GM19468 (cell line): ENCODE measurements at regions not wholly inside any gene's neighbourhood (a gene's known extent, or its start where the extent isn't known, plus 50 kb on each side); places are given as distances from the start of the nearest gene placed in this dataset.

Experiments
- ATAC-seq: cut with Tn5 transposase; IDR thresholded peaks from one replicate; pipeline ENCODE4 v1.9.1; 2021; ENCODE audit warnings: mild to moderate bottlenecking, moderate library complexity, moderate number of reproducible peaks; ENCODE audit not compliant: unreplicated experiment; ENCODE audit errors: extremely low read depth

DNA sequence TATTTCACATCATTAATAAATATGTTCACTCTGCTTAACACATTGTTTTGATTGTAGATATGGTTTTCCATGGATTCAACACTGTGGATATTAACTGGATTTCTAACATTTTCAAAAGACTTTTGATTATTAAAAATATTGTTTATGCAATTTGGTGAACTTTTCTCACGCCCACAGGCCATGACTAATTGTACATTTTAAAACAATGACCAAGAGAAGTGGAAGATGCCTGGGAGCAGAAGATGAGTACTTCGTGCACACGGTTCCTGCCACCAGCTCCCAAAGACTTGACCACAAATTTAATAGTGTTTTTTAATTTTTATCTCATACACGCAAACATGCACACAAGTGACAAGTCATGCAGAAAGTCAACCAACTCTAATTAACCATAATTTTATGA lies 451.0 kb upstream of the ADARB2 start:
- no peak for ATAC-seq

DNA sequence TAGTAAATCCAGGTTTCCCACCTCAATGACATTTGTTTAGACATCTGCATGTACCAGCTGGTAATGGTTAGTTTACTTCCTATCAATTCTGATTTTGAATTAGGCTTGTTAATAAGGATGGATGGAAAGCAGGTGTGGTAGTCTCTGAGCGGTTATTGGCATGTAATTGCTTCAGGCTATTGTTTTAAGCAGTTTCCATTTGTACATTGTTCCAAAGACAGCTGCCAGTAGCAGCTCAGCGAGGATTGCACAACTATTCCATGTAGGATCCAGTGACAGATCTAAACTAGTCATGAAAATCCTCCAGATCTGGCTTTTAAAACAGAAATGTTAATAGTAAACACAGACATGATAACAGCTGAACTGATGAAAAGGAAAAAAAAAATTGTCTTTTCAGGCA lies 436.0 kb upstream of the ADARB2 start:
- ATAC-seq: no peak

- no peak for ATAC-seq
Observed at GRCh38 chr10:2165771-2166460, 428.6 kb upstream of the ADARB2 start.

- no peak for ATAC-seq
Observed at GRCh38 chr10:2150288-2150687, 413.0 kb upstream of the ADARB2 start.

DNA sequence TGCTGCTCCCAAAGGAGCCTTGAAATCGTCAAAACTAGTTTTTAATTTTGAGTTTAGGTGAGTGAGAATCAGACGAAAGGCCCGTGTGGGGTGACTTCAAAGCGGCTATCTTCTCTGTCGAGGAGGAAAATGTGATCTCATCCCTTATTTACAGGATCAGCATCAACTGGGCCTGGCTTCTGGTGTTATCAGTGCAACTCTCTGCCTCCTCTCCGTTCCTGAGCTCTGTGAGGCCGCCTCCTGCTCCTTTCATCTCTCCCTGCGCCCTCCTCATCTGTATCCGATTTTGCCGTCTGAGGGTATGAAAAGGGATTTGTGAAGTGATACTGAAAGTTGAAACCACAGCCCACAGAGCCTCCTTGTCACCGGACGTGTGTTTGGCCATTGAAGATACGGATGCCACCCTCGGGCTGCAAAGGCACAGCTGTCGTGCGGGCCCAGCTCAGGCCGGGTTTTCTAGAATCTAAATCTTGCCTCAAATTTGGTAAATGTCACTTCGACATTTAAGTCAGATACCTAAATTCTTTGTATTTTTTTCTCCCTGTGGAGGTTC lies 408.7 kb upstream of the ADARB2 start:
- no peak for ATAC-seq

DNA sequence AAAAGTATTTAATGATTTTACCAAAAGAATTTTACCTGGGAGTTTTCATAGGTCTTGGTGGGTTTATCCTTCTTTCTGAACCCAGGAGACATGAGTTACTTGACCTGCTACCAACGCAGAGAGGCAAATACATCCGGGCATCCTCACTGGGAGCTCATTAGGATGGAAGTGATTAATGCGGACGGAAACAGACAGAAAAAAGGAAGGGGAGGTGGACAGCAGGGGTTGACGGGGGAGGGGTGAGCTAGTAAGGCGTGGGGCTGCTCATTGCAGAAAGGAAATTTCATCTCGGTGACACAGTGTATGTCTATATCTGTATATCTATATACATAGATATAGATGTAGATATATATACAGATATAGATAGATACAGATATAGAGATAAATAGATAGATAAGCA lies 408.2 kb upstream of the ADARB2 start:
- ATAC-seq: no peak

GRCh38 chr10:2144584-2144983 lies 407.3 kb upstream of the ADARB2 start:
- ATAC-seq: no peak

- no peak for ATAC-seq
Observed at GRCh38 chr10:2143213-2143835, 406.0 kb upstream of the ADARB2 start.

DNA sequence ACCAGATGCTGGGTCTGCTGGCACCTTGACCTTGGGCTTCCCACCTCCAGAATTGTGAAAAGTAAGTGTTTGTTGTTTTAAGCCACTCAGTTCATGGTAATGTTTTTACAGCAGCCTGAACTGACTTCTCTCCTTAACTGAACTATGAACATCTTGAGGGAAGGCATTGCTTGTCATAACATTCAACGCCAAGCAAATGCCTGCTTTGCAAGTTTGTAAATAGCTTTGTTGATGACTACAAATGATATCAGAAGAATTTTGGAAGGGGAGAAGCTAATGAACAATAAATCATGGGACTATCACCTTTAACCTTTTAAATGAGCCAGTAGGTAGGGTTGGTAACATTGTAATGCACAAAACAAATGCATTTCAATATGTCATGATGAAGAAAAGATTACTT lies 402.4 kb upstream of the ADARB2 start:
- ATAC-seq: no peak

DNA sequence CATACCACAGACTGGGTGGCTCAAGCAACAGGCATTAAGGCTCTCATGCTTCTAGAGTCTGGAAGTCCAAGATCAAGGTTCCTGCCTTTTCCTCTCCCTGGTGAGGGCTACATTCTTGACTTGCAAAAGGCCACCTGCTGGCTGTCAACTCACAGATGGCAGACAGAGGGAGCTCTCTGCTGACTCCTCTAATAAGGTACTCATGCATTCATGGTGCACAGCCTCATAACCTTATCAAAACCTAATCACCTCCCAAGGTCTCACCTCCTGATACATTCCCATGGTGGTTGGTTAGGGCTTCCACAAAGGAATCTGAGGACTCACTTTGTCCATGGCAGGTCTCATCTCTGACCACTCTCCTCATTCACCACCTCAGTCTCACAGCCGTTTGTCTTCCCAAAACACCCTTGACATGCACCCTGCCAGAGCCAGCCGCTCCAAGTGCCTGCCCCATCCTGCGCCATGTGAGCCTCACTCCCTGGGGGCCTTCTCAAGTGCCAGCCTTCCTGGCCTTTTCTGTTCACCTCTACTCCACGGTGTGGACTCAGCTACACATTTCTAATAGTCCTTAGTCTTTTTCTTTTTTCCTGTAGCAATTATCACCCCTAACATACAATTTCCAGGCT lies 400.3 kb upstream of the ADARB2 start:
- ATAC-seq: no peak

GRCh38 chr10:2130705-2131305 lies 393.5 kb upstream of the ADARB2 start:
- no peak for ATAC-seq

DNA sequence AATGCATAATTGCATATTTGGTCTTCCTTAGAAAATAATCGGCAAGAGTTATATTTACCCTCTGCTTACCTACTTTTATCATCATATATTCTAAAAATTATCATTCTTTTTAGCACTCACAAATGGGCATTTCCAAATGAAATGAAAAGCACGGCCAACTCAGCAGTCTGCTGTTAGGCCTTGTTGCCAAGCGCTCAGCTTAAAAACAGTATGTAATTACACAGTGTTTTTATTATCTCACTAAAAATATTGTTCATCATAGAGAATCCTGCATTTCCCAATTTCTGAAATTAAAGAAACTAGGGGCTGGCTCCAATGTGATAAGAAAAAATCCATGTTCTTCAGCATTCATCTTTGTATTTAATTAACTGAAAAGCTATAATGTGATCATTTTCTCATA lies 391.7 kb upstream of the ADARB2 start:
- ATAC-seq: no peak

DNA sequence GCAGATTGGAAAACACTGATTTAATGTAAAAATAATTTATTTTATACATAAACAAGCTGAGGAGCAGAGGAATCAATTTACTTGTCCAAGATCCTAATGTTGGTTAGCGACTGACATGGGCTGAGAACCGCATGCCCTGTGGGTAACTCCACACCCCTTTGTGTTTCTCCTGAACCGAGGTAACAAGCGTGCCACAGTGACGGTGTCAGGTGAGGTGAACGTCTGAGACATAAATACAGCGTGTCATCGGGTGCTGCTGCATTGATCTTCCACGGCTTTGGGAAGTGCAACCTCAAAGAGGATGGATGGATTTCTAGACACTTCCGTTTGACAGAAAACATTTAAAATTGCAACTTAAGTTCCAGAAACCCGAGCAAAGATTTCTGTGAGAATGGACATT lies 386.8 kb upstream of the ADARB2 start:
- no peak for ATAC-seq

DNA sequence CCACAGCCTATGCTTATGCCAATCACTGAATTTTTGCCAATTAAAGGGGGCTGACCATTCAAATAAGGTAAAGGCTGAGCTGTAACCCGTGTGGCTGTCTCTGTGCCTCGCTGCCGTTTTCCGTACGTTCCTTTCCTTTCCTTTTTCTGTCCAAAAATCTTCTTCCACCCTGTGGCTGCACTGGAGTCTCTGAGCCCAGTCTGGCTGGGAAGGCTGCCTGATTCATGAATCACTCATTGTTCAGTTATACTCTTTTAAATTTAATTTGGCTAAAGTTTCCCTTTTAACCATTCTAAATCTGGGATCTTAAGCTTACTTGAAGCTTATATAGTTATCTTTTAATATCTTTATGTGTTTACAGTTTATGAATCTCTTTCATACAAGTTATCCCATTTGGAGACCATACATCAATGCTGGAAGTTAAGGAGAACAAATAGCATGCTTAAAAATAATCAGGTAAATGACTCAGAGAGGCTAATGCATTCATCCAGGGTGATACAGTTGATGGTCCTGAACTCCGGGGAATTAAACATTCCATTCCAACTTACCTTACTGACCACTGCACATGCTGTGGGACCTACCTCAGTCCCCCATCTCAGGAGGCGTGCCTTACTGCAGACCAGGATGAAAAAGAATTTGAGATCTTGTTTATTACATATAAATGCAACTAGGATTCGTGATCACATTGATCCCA lies 385.3 kb upstream of the ADARB2 start:
- no peak for ATAC-seq

GRCh38 chr10:2121929-2122328 lies 384.6 kb upstream of the ADARB2 start:
- no peak for ATAC-seq

DNA sequence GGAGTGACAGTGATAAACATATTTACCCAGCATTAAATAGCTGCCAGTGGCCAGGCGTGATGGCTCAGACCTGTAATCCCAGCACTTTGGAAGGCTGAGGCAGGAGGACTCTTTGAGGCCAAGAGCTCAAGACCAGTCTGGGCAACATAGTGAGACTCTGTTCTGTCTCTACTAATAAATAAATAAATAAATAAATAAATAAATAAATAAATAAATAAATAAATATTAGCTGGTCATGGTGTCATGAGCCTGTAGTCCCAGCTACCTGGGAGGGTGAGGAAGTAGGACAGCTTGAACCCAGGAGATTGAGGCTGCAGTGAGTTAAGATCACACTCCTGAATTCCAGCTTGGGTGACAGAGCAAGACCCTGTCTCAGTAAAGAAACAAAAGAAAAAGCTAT lies 384.0 kb upstream of the ADARB2 start:
- ATAC-seq: no peak

DNA sequence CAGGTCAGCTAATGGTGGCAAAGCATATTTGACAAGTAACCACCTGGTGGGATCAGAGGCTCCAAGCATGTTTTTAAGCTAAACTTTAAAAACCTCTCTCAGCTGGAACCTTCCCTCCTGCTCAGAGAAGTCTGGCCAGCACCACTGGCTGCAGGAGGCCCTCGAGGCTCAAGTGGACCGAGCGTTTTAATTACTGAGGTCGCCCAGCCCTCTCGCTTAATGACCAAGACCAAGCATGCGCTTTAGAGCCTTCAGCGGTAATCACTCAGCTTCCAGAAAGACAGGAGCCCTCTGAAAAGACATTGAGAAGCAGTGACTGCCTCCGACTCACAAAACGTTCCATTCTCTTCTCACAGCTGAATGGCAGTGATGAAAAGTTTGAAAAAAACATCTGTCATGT lies 383.4 kb upstream of the ADARB2 start:
- ATAC-seq: no peak

GRCh38 chr10:2119316-2119715 lies 382.0 kb upstream of the ADARB2 start:
- ATAC-seq: no peak

- no peak for ATAC-seq
Observed at GRCh38 chr10:2118201-2118600, 380.9 kb upstream of the ADARB2 start.

GRCh38 chr10:2117641-2118040 lies 380.3 kb upstream of the ADARB2 start:
- ATAC-seq: no peak

GRCh38 chr10:2111965-2112364 lies 374.6 kb upstream of the ADARB2 start:
- no peak for ATAC-seq
